Astrocyte (in vitro differentiated cells and primary cell): ENCODE measurements at regions not wholly inside any gene's neighbourhood (a gene's known extent, or its start where the extent isn't known, plus 50 kb on each side); places are given as distances from the start of the nearest gene placed in this dataset.
"Not testable (repeated sequence)": the region's sequence is repeated elsewhere in the genome, so short reads cannot be mapped to it uniquely, and the experiment has no call there.

Experiments
- CTCF ChIP-seq: IDR thresholded peaks from 2 replicates; pipeline ENCODE4 v1.5.1; 2011; ENCODE audit warnings: low read depth, mild to moderate bottlenecking, inconsistent platforms, low read length, moderate library complexity; ENCODE audit not compliant: insufficient read depth
- EZH2 ChIP-seq: IDR thresholded peaks from 2 replicates; pipeline ENCODE4 v1.6.1; 2012; ENCODE audit warnings: mild to moderate bottlenecking, low read length, inconsistent platforms; ENCODE audit not compliant: insufficient read depth

DNA sequence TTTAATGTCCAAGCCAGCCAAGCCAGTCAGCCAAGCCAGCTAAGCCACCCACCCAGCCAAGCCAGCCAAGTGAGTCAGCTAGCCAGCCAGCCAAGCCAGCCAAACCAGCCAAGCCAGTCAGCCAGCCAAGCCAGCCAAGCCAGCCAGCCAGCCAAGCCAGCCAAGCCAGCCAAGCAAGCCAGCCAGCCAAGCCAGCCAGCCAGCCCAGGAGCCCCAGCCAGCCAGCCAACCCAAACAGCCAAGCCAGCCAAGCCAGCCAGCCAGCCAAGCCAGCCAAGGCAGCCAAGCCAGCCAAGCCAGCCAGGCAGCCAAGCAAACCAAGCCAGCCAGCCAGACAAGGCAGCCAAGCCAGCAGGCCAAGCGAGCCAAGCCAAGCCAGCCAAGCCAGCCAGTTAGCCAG lies 352.1 kb upstream of the PLGLB2 start:
- not testable (repeated sequence) for TF ChIP-seq CTCF, EZH2
